SH-SY5Y (cell line): ENCODE measurements at regions not wholly inside any gene's neighbourhood (a gene's known extent, or its start where the extent isn't known, plus 50 kb on each side); places are given as distances from the start of the nearest gene placed in this dataset.

ENCODE experiments used
- GATA2 ChIP-seq: IDR thresholded peaks from 2 replicates; pipeline ENCODE4 v1.6.1; 2011; ENCODE audit warnings: mild to moderate bottlenecking, low read depth, low read length
- GATA3 ChIP-seq: IDR thresholded peaks from 2 replicates; pipeline ENCODE4 v1.6.1; 2011; ENCODE audit warnings: low read depth, mild to moderate bottlenecking, low read length, moderate library complexity

GRCh38 chr2:111246620-111247061 lies 125.9 kb downstream of the BCL2L11 start:
- no peak for TF ChIP-seq GATA2
- no peak for TF ChIP-seq GATA3
